DND-41 (cell line): ENCODE measurements at regions not wholly inside any gene's neighbourhood (a gene's known extent, or its start where the extent isn't known, plus 50 kb on each side); places are given as distances from the start of the nearest gene placed in this dataset.

ENCODE experiments used
- ATAC-seq: fragments of 200-7000 bp; cut with Tn5 transposase; 3 replicates; pipeline ENCODE4 v1.9.1; 2021; ENCODE audit warnings: low read depth; ENCODE audit not compliant: insufficient read depth
- DNase-seq: peaks from one replicate; pipeline ENCODE4 v3.0.0-alpha.2; 2020
- H2AFZ ChIP-seq: 2 replicates; pipeline ENCODE4 v1.6.0; 2012; ENCODE audit warnings: low read depth, low read length
- H3K27ac ChIP-seq: 2 replicates; pipeline ENCODE4 v1.5.1; 2012; ENCODE audit warnings: low read length, inconsistent platforms
- H3K27me3 ChIP-seq: fragments of 200-600 bp; sonication (generic); 2 replicates; pipeline ENCODE4 v1.6.0; 2012; ENCODE audit warnings: low read length, mild to moderate bottlenecking, inconsistent platforms; ENCODE audit not compliant: insufficient read depth, poor library complexity
- H3K36me3 ChIP-seq: 2 replicates; pipeline ENCODE4 v1.5.1; 2012; ENCODE audit warnings: low read length, inconsistent platforms; ENCODE audit not compliant: insufficient read depth
- H3K4me1 ChIP-seq: 2 replicates; pipeline ENCODE4 v1.5.1; 2012; ENCODE audit warnings: mild to moderate bottlenecking, low read length; ENCODE audit not compliant: insufficient read depth
- H3K4me2 ChIP-seq: 2 replicates; pipeline ENCODE4 v1.6.0; 2012; ENCODE audit warnings: mild to moderate bottlenecking, moderate library complexity, low read length, inconsistent platforms; ENCODE audit not compliant: insufficient read depth
- H3K4me3 ChIP-seq, 2 experiments: fragments of 200-600 bp in 1 of 2; shearing (Covaris generic) in 1 of 2; 2 replicates each; pipeline ENCODE4 v1.5.1; 2012 to 2016; ENCODE audit warnings: inconsistent platforms in 2 of 2, low read length in 2 of 2, mild to moderate bottlenecking in 2 of 2, low read depth in 1 of 2, moderate library complexity in 1 of 2
- H3K79me2 ChIP-seq: 2 replicates; pipeline ENCODE4 v1.6.0; 2012; ENCODE audit warnings: low read length, inconsistent platforms; ENCODE audit not compliant: insufficient read depth
- H3K9ac ChIP-seq: 2 replicates; pipeline ENCODE4 v1.6.0; 2012; ENCODE audit warnings: low read depth, mild to moderate bottlenecking, inconsistent platforms, low read length, moderate library complexity
- H3K9me3 ChIP-seq: 2 replicates; pipeline ENCODE4 v1.5.1; 2012; ENCODE audit warnings: low read length, moderate library complexity, mild to moderate bottlenecking, inconsistent platforms; ENCODE audit not compliant: insufficient read depth, severe bottlenecking
- H4K20me1 ChIP-seq: 2 replicates; pipeline ENCODE4 v1.6.0; 2012; ENCODE audit warnings: low read length; ENCODE audit not compliant: insufficient read depth
- CTCF ChIP-seq: IDR thresholded peaks from 2 replicates; pipeline ENCODE4 v1.5.1; 2012; ENCODE audit warnings: borderline replicate concordance, low read length, moderate library complexity, mild to moderate bottlenecking; ENCODE audit not compliant: poor library complexity, severe bottlenecking; ENCODE audit errors: extremely low read depth
- EZH2 ChIP-seq: IDR thresholded peaks from 3 replicates; pipeline ENCODE4 v1.6.1; 2012; ENCODE audit warnings: borderline replicate concordance, low read depth, mild to moderate bottlenecking, moderate library complexity, low read length, inconsistent platforms; ENCODE audit not compliant: severe bottlenecking

DNA sequence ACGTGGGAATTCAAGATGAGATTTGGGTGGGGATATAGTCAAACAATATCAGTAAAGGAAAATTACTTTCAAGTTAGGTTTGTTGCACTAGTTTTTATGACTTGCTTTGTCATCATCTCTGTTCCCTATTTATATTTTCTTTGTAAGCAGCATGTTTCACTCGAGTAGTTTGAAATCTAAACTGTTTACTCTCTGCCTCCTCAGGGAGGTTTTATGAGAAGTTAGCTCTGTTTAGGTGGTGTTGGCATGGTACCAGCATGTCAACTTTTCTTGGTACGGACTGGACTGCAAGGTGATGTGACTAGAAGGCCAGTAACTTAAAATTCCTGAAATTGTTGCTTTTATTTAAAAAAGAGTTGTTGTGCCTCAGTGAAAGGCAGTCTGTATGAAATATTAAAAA is 59.2 kb upstream of the MTPN start:
- Histone ChIP-seq H3K27me3 (no peaks in the 10 kb centered on the region), H3K9ac (no peak overlapping the region), H3K4me1 (no peaks in the 10 kb centered on the region), H4K20me1 (no peaks in the 10 kb centered on the region), H2AFZ (no peak overlapping the region), H3K4me2 (no peak overlapping the region), H3K4me3 (no peak overlapping the region), H3K79me2 (no peaks in the 10 kb centered on the region), H3K27ac (no peak overlapping the region), H3K9me3 (no peaks in the 10 kb centered on the region), H3K36me3 (no peaks in the 10 kb centered on the region)
- no peak for ATAC-seq
- TF ChIP-seq CTCF (no peak), EZH2 (no peak)
- DNase-seq, result no peak

DNA sequence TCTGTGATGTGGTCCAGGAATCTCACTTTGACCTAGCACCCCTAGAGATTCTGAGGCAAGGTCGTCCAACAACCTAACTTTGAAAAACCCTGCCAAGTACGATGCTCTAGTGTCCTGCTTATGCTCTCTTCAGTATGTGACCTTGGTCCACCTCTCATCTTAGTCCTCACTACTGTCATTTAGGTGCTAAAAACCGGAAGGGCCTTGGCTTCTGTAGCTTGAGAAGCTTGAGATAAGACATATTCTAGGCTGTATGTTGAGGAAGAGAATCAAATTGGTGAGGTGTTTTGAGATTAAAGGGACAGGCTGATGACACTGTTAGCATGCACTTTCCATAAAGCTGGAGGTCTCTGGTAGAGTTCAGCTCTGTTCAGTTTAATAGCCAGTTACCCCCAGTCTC is 57.0 kb upstream of the MTPN start:
- Histone ChIP-seq H3K79me2 (no peaks in the 10 kb centered on the region), H3K36me3 (no peaks in the 10 kb centered on the region), H2AFZ (no peak overlapping the region), H3K27me3 (no peaks in the 10 kb centered on the region), H3K9ac (no peak overlapping the region), H3K4me3 (no peak overlapping the region), H4K20me1 (no peaks in the 10 kb centered on the region), H3K27ac (no peak overlapping the region), H3K9me3 (no peaks in the 10 kb centered on the region), H3K4me2 (no peak overlapping the region), H3K4me1 (no peaks in the 10 kb centered on the region)
- no peak for ATAC-seq
- no peak for DNase-seq
- no peak for TF ChIP-seq EZH2

GRCh38 chr7:136033413-136034031 is 56.4 kb upstream of the MTPN start:
- Histone ChIP-seq H3K27ac (no peak overlapping the region), H3K4me3 (no peak overlapping the region), H3K9me3 (no peaks in the 10 kb centered on the region), H2AFZ (no peak overlapping the region), H4K20me1 (no peaks in the 10 kb centered on the region), H3K9ac (no peak overlapping the region), H3K36me3 (no peaks in the 10 kb centered on the region), H3K4me1 (no peaks in the 10 kb centered on the region), H3K79me2 (no peaks in the 10 kb centered on the region), H3K4me2 (no peak overlapping the region), H3K27me3 (no peaks in the 10 kb centered on the region)
- TF ChIP-seq EZH2, result no peak
- TF ChIP-seq CTCF, result no peak
- DNase-seq, result no peak
- no peak for ATAC-seq

DNA sequence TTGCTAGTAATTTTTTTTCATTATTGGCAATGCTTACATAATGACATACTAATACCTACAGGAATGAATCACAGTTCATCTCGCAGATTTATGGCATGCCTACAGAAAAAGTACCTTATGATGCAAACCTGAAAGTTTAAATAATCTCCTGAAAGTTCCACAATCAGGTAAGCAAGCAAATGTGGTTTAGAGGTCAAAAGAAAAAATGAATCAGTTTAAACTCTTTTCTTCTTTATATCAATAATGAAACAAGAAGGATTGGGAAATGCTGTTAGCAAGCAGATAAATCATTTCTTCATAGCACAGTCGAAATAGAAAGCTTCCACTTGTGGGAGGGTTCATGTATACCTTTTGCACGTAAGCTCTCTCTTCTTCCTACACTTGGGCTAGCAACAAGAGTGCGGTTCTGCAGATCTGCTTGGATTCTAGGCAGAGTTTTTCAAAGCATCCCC is 53.7 kb upstream of the MTPN start:
- Histone ChIP-seq H3K27ac (no peak overlapping the region), H3K4me2 (no peak overlapping the region), H3K9ac (no peak overlapping the region), H2AFZ (no peak overlapping the region), H3K36me3 (no peaks in the 10 kb centered on the region), H3K79me2 (no peaks in the 10 kb centered on the region), H3K4me1 (no peaks in the 10 kb centered on the region), H3K27me3 (no peaks in the 10 kb centered on the region), H3K4me3 (no peak overlapping the region), H4K20me1 (no peaks in the 10 kb centered on the region), H3K9me3 (no peaks in the 10 kb centered on the region)
- TF ChIP-seq CTCF (no peak), EZH2 (no peak)
- no peak for DNase-seq
- ATAC-seq, result no peak
